ENCODE measurements at regions not wholly inside any gene's neighbourhood (a gene's known extent, or its start where the extent isn't known, plus 50 kb on each side); places are given as distances from the start of the nearest gene placed in this dataset.

- Histone ChIP-seq H2AFZ (ENCODE audit: low read depth) (no peak overlapping the region), H3K4me3 (ENCODE audit: low read depth in 2 of 2, low read length in 1 of 2) (no peak overlapping the region), H4K20me1 (ENCODE audit: insufficient read depth) (no peaks in the 10 kb centered on the region), H3K79me2 (ENCODE audit: insufficient read depth) (no peaks in the 10 kb centered on the region), H3K36me3 (replicated peaks in 1 of 2; ENCODE audit: control insufficient read depth in 1 of 2, insufficient read depth in 2 of 2, low read length in 1 of 2) (no peaks in the 10 kb centered on the region), H3F3A (replicated peaks; ENCODE audit: insufficient read depth) (no peaks in the 10 kb centered on the region), H3K4me1 (ENCODE audit: control insufficient read depth in 1 of 2, insufficient read depth in 2 of 2, low read depth in 1 of 2, low read length in 1 of 2) (peaks cover 0 to 4% of the 10 kb centered on the region in 2 experiments; a peak in 1 of 4 replicates), H3K4me2 (no peak overlapping the region), H3K9me2 (no peaks in the 10 kb centered on the region), H3K9ac (no peak overlapping the region), H3K27ac (ENCODE audit: low read depth in 2 of 2, low read length in 1 of 2) (no peak overlapping the region), H3K9me3 (no peaks in the 10 kb centered on the region), H3K27me3 (ENCODE audit: insufficient read depth) (no peaks in the 10 kb centered on the region)
- no peak for DNase-seq
- CTCF ChIA-PET, result no interaction called here
- WGBS (ENCODE audit: low lambda C conversion rate), result 19% methylated on average over 6 of the region's 6 CpGs
- POLR2A ChIA-PET, result no interaction called here
- TF ChIP-seq GATA2 (CRISPR knock-in tag; IDR thresholded peaks at IDR 0.05), result no peak
- no peak for TF ChIP-seq PBX3 (IDR thresholded peaks at IDR 0.05)
These were observed 193.2 kb downstream of the TEX36 start for GRCh38 chr10:125489731-125490130.

DNA sequence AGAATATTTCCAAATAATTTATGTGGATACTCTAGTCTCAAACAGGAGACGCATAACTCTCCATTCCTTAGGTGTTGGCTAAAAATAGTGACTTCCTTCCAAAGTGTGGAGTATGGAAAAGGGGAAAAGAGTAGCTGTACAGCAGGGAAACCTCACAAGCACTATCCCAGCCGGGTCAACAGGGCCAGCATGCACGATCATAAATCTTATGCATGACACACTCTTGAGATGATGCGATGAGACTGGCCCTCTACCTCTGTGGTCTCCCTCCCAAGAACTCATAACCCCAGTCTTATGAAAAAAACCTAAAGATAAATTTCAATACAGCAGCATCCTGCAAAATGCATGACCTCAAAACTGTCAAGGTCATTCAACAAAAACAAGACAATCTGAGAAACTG is 197.3 kb downstream of the TEX36 start:
- Histone ChIP-seq H3K9me2 (no peaks in the 10 kb centered on the region), H3K36me3 (replicated peaks in 1 of 2; ENCODE audit: control insufficient read depth in 1 of 2, insufficient read depth in 2 of 2, low read length in 1 of 2) (no peaks in the 10 kb centered on the region), H3K4me3 (ENCODE audit: low read depth in 2 of 2, low read length in 1 of 2) (no peak overlapping the region), H4K20me1 (ENCODE audit: insufficient read depth) (no peaks in the 10 kb centered on the region), H3K9me3 (peaks cover 6% of the 10 kb centered on the region; the same call in 1 of the 2 replicates), H3K27me3 (ENCODE audit: insufficient read depth) (no peaks in the 10 kb centered on the region), H3K9ac (no peak overlapping the region), H3F3A (replicated peaks; ENCODE audit: insufficient read depth) (no peaks in the 10 kb centered on the region), H3K27ac (ENCODE audit: low read depth in 2 of 2, low read length in 1 of 2) (no peak overlapping the region), H3K4me1 (ENCODE audit: control insufficient read depth in 1 of 2, insufficient read depth in 2 of 2, low read depth in 1 of 2, low read length in 1 of 2) (peaks cover 0 to 6% of the 10 kb centered on the region in 2 experiments; a peak in 2 of 4 replicates), H3K79me2 (ENCODE audit: insufficient read depth) (no peaks in the 10 kb centered on the region), H2AFZ (ENCODE audit: low read depth) (no peak overlapping the region), H3K4me2 (no peak overlapping the region)
- ChIA-PET POLR2A (no interaction called here), CTCF (no interaction called here)
- no peak for DNase-seq
- WGBS (ENCODE audit: low lambda C conversion rate), result 33% methylated on average over 4 of the region's 4 CpGs
- TF ChIP-seq FOXM1 (IDR thresholded peaks at IDR 0.05; ENCODE audit: low read depth) (no peak), CHD2 (IDR thresholded peaks at IDR 0.05; ENCODE audit: low read length, partially characterized antibody) (no peak)

GRCh38 chr10:125484035-125484732 is 198.8 kb downstream of the TEX36 start:
- Histone ChIP-seq H3K9me3 (peaks cover 6% of the 10 kb centered on the region; the same call in 1 of the 2 replicates), H3K4me1 (ENCODE audit: control insufficient read depth in 1 of 2, insufficient read depth in 2 of 2, low read depth in 1 of 2, low read length in 1 of 2) (peaks cover 0 to 8% of the 10 kb centered on the region in 2 experiments; a peak in 2 of 4 replicates), H3K36me3 (replicated peaks in 1 of 2; ENCODE audit: control insufficient read depth in 1 of 2, insufficient read depth in 2 of 2, low read length in 1 of 2) (no peaks in the 10 kb centered on the region), H3K9me2 (no peaks in the 10 kb centered on the region), H3K4me2 (no peak overlapping the region), H3K27ac (ENCODE audit: low read depth in 2 of 2, low read length in 1 of 2) (no peak overlapping the region), H2AFZ (ENCODE audit: low read depth) (no peak overlapping the region), H3K27me3 (ENCODE audit: insufficient read depth) (no peaks in the 10 kb centered on the region), H4K20me1 (ENCODE audit: insufficient read depth) (no peaks in the 10 kb centered on the region), H3F3A (replicated peaks; ENCODE audit: insufficient read depth) (no peaks in the 10 kb centered on the region), H3K79me2 (ENCODE audit: insufficient read depth) (no peaks in the 10 kb centered on the region), H3K4me3 (ENCODE audit: low read depth in 2 of 2, low read length in 1 of 2) (no peak overlapping the region), H3K9ac (no peak overlapping the region)
- no peak for TF ChIP-seq YY1 (IDR thresholded peaks at IDR 0.05; ENCODE audit: low read depth)
- TF ChIP-seq, protein P1, sequence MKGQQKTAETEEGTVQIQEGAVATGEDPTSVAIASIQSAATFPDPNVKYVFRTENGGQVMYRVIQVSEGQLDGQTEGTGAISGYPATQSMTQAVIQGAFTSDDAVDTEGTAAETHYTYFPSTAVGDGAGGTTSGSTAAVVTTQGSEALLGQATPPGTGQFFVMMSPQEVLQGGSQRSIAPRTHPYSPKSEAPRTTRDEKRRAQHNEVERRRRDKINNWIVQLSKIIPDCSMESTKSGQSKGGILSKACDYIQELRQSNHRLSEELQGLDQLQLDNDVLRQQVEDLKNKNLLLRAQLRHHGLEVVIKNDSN (IDR thresholded peaks at IDR 0.05; ENCODE audit: borderline replicate concordance, low read depth), result no peak
- TF ChIP-seq IRF3 (IDR thresholded peaks at IDR 0.05; ENCODE audit: low read depth, low read length), result no peak
- no peak for TF ChIP-seq FOXM1 (IDR thresholded peaks at IDR 0.05; ENCODE audit: low read depth)
- TF ChIP-seq NFIC (IDR thresholded peaks at IDR 0.05; ENCODE audit: borderline replicate concordance), result no peak
- POLR2A ChIA-PET, result no interaction called here
- no peak for DNase-seq
- CTCF ChIA-PET, result no interaction called here
- WGBS (ENCODE audit: low lambda C conversion rate), result 26% methylated on average over 1 of the region's 1 CpG

Data from SK-N-SH (cell line).